ENCODE measurements at regions not wholly inside any gene's neighbourhood (a gene's known extent, or its start where the extent isn't known, plus 50 kb on each side); places are given as distances from the start of the nearest gene placed in this dataset.

GRCh38 chr12:127781336-127781735, 485.6 kb upstream of the TMEM132C start:
- ATAC-seq: no peak
- Mint-ChIP-seq H3K27me3 (ENCODE audit: low read depth in 2 of 2) (no peaks in the 10 kb centered on the region), H3K9me3 (peaks cover 0 to 3% of the 10 kb centered on the region in 2 donors), H3K36me3 (no peaks in the 10 kb centered on the region), H3K4me1 (no peaks in the 10 kb centered on the region), H3K4me3 (no peak overlapping the region), H3K27ac (no peak overlapping the region)
- 89% methylated on average over 4 of the region's 5 CpGs for WGBS (ENCODE audit: insufficient coverage)
- Histone ChIP-seq H3K4me3 (ENCODE audit: low read length) (no peak overlapping the region), H3K27ac (ENCODE audit: low read length) (no peak overlapping the region), H3K4me1 (ENCODE audit: control insufficient read depth, insufficient read depth, low read length) (no peaks in the 10 kb centered on the region), H3K9me3 (ENCODE audit: control insufficient read depth, insufficient read depth, low read length) (no peaks in the 10 kb centered on the region), H3K36me3 (ENCODE audit: control insufficient read depth, insufficient read depth, low read length) (no peaks in the 10 kb centered on the region), H3K27me3 (ENCODE audit: control insufficient read depth, insufficient read depth, low read length) (no peaks in the 10 kb centered on the region)
- no peak for TF ChIP-seq CTCF (IDR thresholded peaks at IDR 0.05)
- intact Hi-C loops (cut with micrococcal nuclease): no loop called here
- DNase-seq: no peak

GRCh38 chr12:127785540-127785939, 481.4 kb upstream of the TMEM132C start:
- no peaks in the 10 kb centered on the region for H3K4me1 Mint-ChIP-seq
- no peaks in the 10 kb centered on the region for H3K36me3 ChIP-seq (ENCODE audit: control insufficient read depth, insufficient read depth, low read length)
- no peaks in the 10 kb centered on the region for H3K4me1 ChIP-seq (ENCODE audit: control insufficient read depth, insufficient read depth, low read length)
- no peak overlapping the region for H3K4me3 ChIP-seq (ENCODE audit: low read length)
- no peaks in the 10 kb centered on the region for H3K27me3 ChIP-seq (ENCODE audit: control insufficient read depth, insufficient read depth, low read length)
- no peaks in the 10 kb centered on the region for H3K36me3 Mint-ChIP-seq
- H3K4me3 Mint-ChIP-seq: no peak overlapping the region
- H3K9me3 ChIP-seq (ENCODE audit: control insufficient read depth, insufficient read depth, low read length): no peaks in the 10 kb centered on the region
- no peak overlapping the region for H3K27ac Mint-ChIP-seq
- DNase-seq: no peak
- WGBS (ENCODE audit: insufficient coverage): 52% methylated on average over 5 of the region's 5 CpGs
- H3K27ac ChIP-seq (ENCODE audit: low read length): no peak overlapping the region
- H3K9me3 Mint-ChIP-seq: peaks cover 0 to 7% of the 10 kb centered on the region in 2 donors
- intact Hi-C loops (cut with micrococcal nuclease): no loop called here
- no peak for ATAC-seq
- no peaks in the 10 kb centered on the region for H3K27me3 Mint-ChIP-seq (ENCODE audit: low read depth in 2 of 2)
- TF ChIP-seq CTCF (IDR thresholded peaks at IDR 0.05): no peak

- peaks cover 0 to 7% of the 10 kb centered on the region in 2 donors for H3K9me3 Mint-ChIP-seq
- Histone ChIP-seq H3K27me3 (ENCODE audit: control insufficient read depth, insufficient read depth, low read length) (no peaks in the 10 kb centered on the region), H3K36me3 (ENCODE audit: control insufficient read depth, insufficient read depth, low read length) (no peaks in the 10 kb centered on the region), H3K9me3 (ENCODE audit: control insufficient read depth, insufficient read depth, low read length) (no peaks in the 10 kb centered on the region), H3K4me3 (ENCODE audit: low read length) (no peak overlapping the region), H3K4me1 (ENCODE audit: control insufficient read depth, insufficient read depth, low read length) (no peaks in the 10 kb centered on the region), H3K27ac (ENCODE audit: low read length) (no peak overlapping the region)
- 77% methylated on average over 8 of the region's 8 CpGs for WGBS (ENCODE audit: insufficient coverage)
- no peaks in the 10 kb centered on the region for H3K36me3 Mint-ChIP-seq
- intact Hi-C loops (cut with micrococcal nuclease): no loop called here
- no peak overlapping the region for H3K4me3 Mint-ChIP-seq
- H3K4me1 Mint-ChIP-seq: no peaks in the 10 kb centered on the region
- TF ChIP-seq CTCF (IDR thresholded peaks at IDR 0.05): no peak
- H3K27me3 Mint-ChIP-seq (ENCODE audit: low read depth in 2 of 2): no peaks in the 10 kb centered on the region
- DNase-seq: no peak
- H3K27ac Mint-ChIP-seq: no peak overlapping the region
- no peak for ATAC-seq
Observed at GRCh38 chr12:127785986-127786590, 480.9 kb upstream of the TMEM132C start.

GRCh38 chr12:127787544-127787943, 479.4 kb upstream of the TMEM132C start:
- DNase-seq (no peak), ATAC-seq (no peak)
- H3K4me1 Mint-ChIP-seq: no peaks in the 10 kb centered on the region
- H3K27ac Mint-ChIP-seq: no peak overlapping the region
- no peaks in the 10 kb centered on the region for H3K36me3 Mint-ChIP-seq
- TF ChIP-seq CTCF (IDR thresholded peaks at IDR 0.05): no peak
- Histone ChIP-seq H3K4me3 (ENCODE audit: low read length) (no peak overlapping the region), H3K27ac (ENCODE audit: low read length) (no peak overlapping the region), H3K36me3 (ENCODE audit: control insufficient read depth, insufficient read depth, low read length) (no peaks in the 10 kb centered on the region), H3K9me3 (ENCODE audit: control insufficient read depth, insufficient read depth, low read length) (no peaks in the 10 kb centered on the region), H3K4me1 (ENCODE audit: control insufficient read depth, insufficient read depth, low read length) (no peaks in the 10 kb centered on the region), H3K27me3 (ENCODE audit: control insufficient read depth, insufficient read depth, low read length) (no peaks in the 10 kb centered on the region)
- H3K27me3 Mint-ChIP-seq (ENCODE audit: low read depth in 2 of 2): no peaks in the 10 kb centered on the region
- intact Hi-C loops (cut with micrococcal nuclease): no loop called here
- WGBS (ENCODE audit: insufficient coverage): 75% methylated on average over 19 of the region's 19 CpGs
- no peak overlapping the region for H3K4me3 Mint-ChIP-seq
- H3K9me3 Mint-ChIP-seq: peaks cover 2 to 7% of the 10 kb centered on the region in 2 donors

Measured in natural killer cell (primary cell).